ENCODE measurements at regions not wholly inside any gene's neighbourhood (a gene's known extent, or its start where the extent isn't known, plus 50 kb on each side); places are given as distances from the start of the nearest gene placed in this dataset.

- DNase-seq (ENCODE audit: low read depth in 1 of 2, low spot score in 2 of 2) (no peak), FAIRE-seq (no peak)
- Histone ChIP-seq H3K27ac (ENCODE audit: low read depth, low read length) (no peak overlapping the region), H4K5ac (ENCODE audit: insufficient read length, low read depth, low read length) (no peak overlapping the region), H4K91ac (replicated peaks; ENCODE audit: insufficient read length, low read length) (no peak overlapping the region), H2AFZ (ENCODE audit: low read length) (no peak overlapping the region), H3K36me3 (ENCODE audit: control insufficient read depth in 2 of 4, insufficient read depth in 4 of 4, low read length in 3 of 4) (no peaks in the 10 kb centered on the region), H4K8ac (ENCODE audit: extremely low read depth, insufficient read depth, low read length) (no peak overlapping the region), H2BK20ac (ENCODE audit: low read length) (no peak overlapping the region), H3K23ac (ENCODE audit: insufficient read length) (no peak overlapping the region), H3K4me3 (ENCODE audit: extremely low read depth in 1 of 4, insufficient read depth in 2 of 4, low read depth in 3 of 4, low read length in 4 of 4) (no peak overlapping the region), H3K79me2 (ENCODE audit: control insufficient read depth in 1 of 2, insufficient read depth in 2 of 2, low read length in 2 of 2) (no peaks in the 10 kb centered on the region), H2BK12ac (ENCODE audit: low read depth, low read length) (no peak overlapping the region), H3K9ac (replicated peaks in 1 of 4; ENCODE audit: extremely low read depth in 1 of 4, low read depth in 3 of 4, low read length in 3 of 4) (no peak overlapping the region), H3K23me2 (ENCODE audit: low read depth, low read length) (no peaks in the 10 kb centered on the region), H2BK15ac (ENCODE audit: low read length) (no peak overlapping the region), H4K20me1 (replicated peaks in 1 of 2; ENCODE audit: control insufficient read depth in 1 of 2, insufficient read depth in 2 of 2, low read length in 2 of 2) (no peaks in the 10 kb centered on the region), H3K4me2 (ENCODE audit: insufficient read depth in 1 of 2, low read depth in 2 of 2, low read length in 2 of 2) (no peak overlapping the region), H2BK120ac (replicated peaks; ENCODE audit: low read depth, low read length) (no peak overlapping the region), H3K18ac (ENCODE audit: extremely low read depth, low read length) (no peak overlapping the region), H3K27me3 (replicated peaks in 1 of 4; ENCODE audit: control insufficient read depth in 3 of 4, extremely low read depth in 1 of 4, insufficient read depth in 3 of 4, low read length in 3 of 4) (peaks cover 16 to 52% (median 31%) of the 10 kb centered on the region in 4 experiments), H3K56ac (replicated peaks; ENCODE audit: insufficient read length, low read depth, low read length) (no peak overlapping the region), H3K9me3 (ENCODE audit: insufficient read depth in 2 of 2, low read depth in 1 of 2, low read length in 1 of 2) (no peaks in the 10 kb centered on the region), H2BK5ac (ENCODE audit: low read depth, low read length) (no peak overlapping the region), H3K4ac (replicated peaks; ENCODE audit: insufficient read length, low read depth, low read length) (no peak overlapping the region), H3K14ac (ENCODE audit: insufficient read length) (no peak overlapping the region), H3K79me1 (ENCODE audit: low read depth, low read length) (no peaks in the 10 kb centered on the region), H3K4me1 (replicated peaks in 1 of 4; ENCODE audit: control insufficient read depth in 3 of 4, insufficient read depth in 4 of 4, low read length in 3 of 4) (peaks cover 1 to 8% (median 3%) of the 10 kb centered on the region in 4 experiments; a peak in 2 of 7 replicates), H2AK5ac (ENCODE audit: low read depth, low read length) (no peak overlapping the region)
- ChIA-PET CTCF (ENCODE audit: partially characterized antibody) (interaction anchor here (0.7 to 1.9 kb wide), 3 partner anchors 9 to 37 kb away, joined by 3 to 9 read pairs (median 3); no protein-coding TSS in a partner anchor), POLR2A (ENCODE audit: partially characterized antibody) (interaction anchor here (1.0 kb wide), 1 partner anchor 27 kb away, joined by 3 read pairs; no protein-coding TSS in a partner anchor)
- TF ChIP-seq, protein P1, sequence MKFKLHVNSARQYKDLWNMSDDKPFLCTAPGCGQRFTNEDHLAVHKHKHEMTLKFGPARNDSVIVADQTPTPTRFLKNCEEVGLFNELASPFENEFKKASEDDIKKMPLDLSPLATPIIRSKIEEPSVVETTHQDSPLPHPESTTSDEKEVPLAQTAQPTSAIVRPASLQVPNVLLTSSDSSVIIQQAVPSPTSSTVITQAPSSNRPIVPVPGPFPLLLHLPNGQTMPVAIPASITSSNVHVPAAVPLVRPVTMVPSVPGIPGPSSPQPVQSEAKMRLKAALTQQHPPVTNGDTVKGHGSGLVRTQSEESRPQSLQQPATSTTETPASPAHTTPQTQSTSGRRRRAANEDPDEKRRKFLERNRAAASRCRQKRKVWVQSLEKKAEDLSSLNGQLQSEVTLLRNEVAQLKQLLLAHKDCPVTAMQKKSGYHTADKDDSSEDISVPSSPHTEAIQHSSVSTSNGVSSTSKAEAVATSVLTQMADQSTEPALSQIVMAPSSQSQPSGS (IDR thresholded peaks at IDR 0.05; ENCODE audit: low read length), result no peak
- no peak for TF ChIP-seq USF2 (IDR thresholded peaks at IDR 0.05; ENCODE audit: low read length)
- 81% methylated on average over 5 of the region's 5 CpGs; no CpG with 5 or more reads in 1 of the 2 experiments for WGBS, 2 experiments (ENCODE audit: extremely low coverage in 1 of 2, insufficient coverage in 1 of 2, insufficient read length in 1 of 2, insufficient replicate concordance in 2 of 2, low coverage in 1 of 2, low lambda C conversion rate in 2 of 2, missing lambda C conversion rate in 1 of 2)
Observed at GRCh38 chr1:232248276-232248820, 381.6 kb downstream of the SIPA1L2 start.

Measured in H1 (cell line).